CD14-positive monocyte (primary cell): ENCODE measurements at regions not wholly inside any gene's neighbourhood (a gene's known extent, or its start where the extent isn't known, plus 50 kb on each side); places are given as distances from the start of the nearest gene placed in this dataset.

Source experiments
- DNase-seq, 3 donors: peaks; one replicate each; pipeline ENCODE4 v3.0.0-alpha.2; 2011 to 2022
- H2AFZ ChIP-seq: 2 replicates; pipeline ENCODE4 v1.6.0; 2012; ENCODE audit warnings: mild to moderate bottlenecking, low read depth, low read length, inconsistent platforms; ENCODE audit not compliant: insufficient read depth, poor library complexity, severe bottlenecking
- H3K27ac ChIP-seq, 2 donors: 1 replicate in 1 of 2; 2 replicates in 1 of 2; pipeline ENCODE4 v1.5.1; 2012 to 2013; ENCODE audit warnings: low read length in 2 of 2, control low read depth in 1 of 2, inconsistent platforms in 1 of 2, low read depth in 1 of 2, mild to moderate bottlenecking in 1 of 2
- H3K27me3 ChIP-seq, 2 donors: one replicate each; pipeline versions ENCODE4 v1.6.0 to v1.6.1; 2011 to 2013; ENCODE audit warnings: low read length in 2 of 2; ENCODE audit not compliant: control insufficient read depth in 2 of 2, insufficient read depth in 2 of 2
- H3K36me3 ChIP-seq, 2 donors: replicated peaks in 1 of 2; 1 replicate in 1 of 2; 2 replicates in 1 of 2; pipeline versions ENCODE4 v1.5.1 to v1.6.1; 2012 to 2013; ENCODE audit warnings: low read length in 2 of 2, control low read depth in 1 of 2, inconsistent platforms in 1 of 2, mild to moderate bottlenecking in 1 of 2; ENCODE audit not compliant: insufficient read depth in 2 of 2, control insufficient read depth in 1 of 2
- H3K4me1 ChIP-seq, 2 donors: 1 replicate in 1 of 2; 2 replicates in 1 of 2; pipeline versions ENCODE4 v1.5.1 to v1.6.1; 2012 to 2013; ENCODE audit warnings: low read length in 2 of 2, control low read depth in 1 of 2, inconsistent platforms in 1 of 2, mild to moderate bottlenecking in 1 of 2, moderate library complexity in 1 of 2; ENCODE audit not compliant: insufficient read depth in 2 of 2, control insufficient read depth in 1 of 2
- H3K4me2 ChIP-seq: replicated peaks from 2 replicates; pipeline ENCODE3; 2012; ENCODE audit warnings: low read length, moderate library complexity, mild to moderate bottlenecking; ENCODE audit not compliant: poor library complexity, severe bottlenecking; ENCODE audit errors: extremely low read depth
- H3K4me3 ChIP-seq, 3 experiments: fragments of 200-600 bp in 1 of 3; sonication (generic) in 1 of 3; replicated peaks in 1 of 3; 1 replicate in 2 of 3; 2 replicates in 1 of 3; pipeline ENCODE4 v1.5.1; 2011 to 2013; ENCODE audit warnings: low read length in 3 of 3, mild to moderate bottlenecking in 3 of 3, control low read depth in 2 of 3, low read depth in 2 of 3, inconsistent platforms in 1 of 3, moderate library complexity in 1 of 3
- H3K79me2 ChIP-seq: 2 replicates; pipeline ENCODE4 v1.6.0; 2012; ENCODE audit warnings: mild to moderate bottlenecking, control low read depth, inconsistent platforms, low read length, moderate library complexity; ENCODE audit not compliant: insufficient read depth
- H3K9ac ChIP-seq: 2 replicates; pipeline ENCODE4 v1.6.0; 2017; ENCODE audit warnings: low read length, mild to moderate bottlenecking; ENCODE audit not compliant: insufficient read depth, poor library complexity, severe bottlenecking
- H3K9me3 ChIP-seq, 2 donors: replicated peaks in 1 of 2; 1 replicate in 1 of 2; 2 replicates in 1 of 2; pipeline versions ENCODE4 v1.5.1 to v1.6.1; 2012 to 2013; ENCODE audit warnings: low read length in 2 of 2, control low read depth in 1 of 2; ENCODE audit not compliant: control insufficient read depth in 1 of 2, insufficient read depth in 1 of 2
- H4K20me1 ChIP-seq: 2 replicates; pipeline ENCODE4 v1.6.0; 2012; ENCODE audit warnings: mild to moderate bottlenecking, low read length, control low read depth, moderate library complexity; ENCODE audit not compliant: insufficient read depth
- H3K27ac Mint-ChIP-seq, 7 donors: one replicate each; pipeline ENCODE4 v1.8.0; 2020; ENCODE audit warnings: mild to moderate bottlenecking in 7 of 7, mixed read lengths in 7 of 7, moderate library complexity in 6 of 7, inconsistent platforms in 2 of 7
- H3K27me3 Mint-ChIP-seq, 3 donors: one replicate each; pipeline ENCODE4 v1.8.0; 2021 to 2022; ENCODE audit warnings: low read depth in 3 of 3, mild to moderate bottlenecking in 3 of 3, mixed read lengths in 3 of 3, moderate library complexity in 3 of 3, inconsistent platforms in 1 of 3
- H3K36me3 Mint-ChIP-seq, 2 donors: one replicate each; pipeline ENCODE4 v1.8.0; 2020; ENCODE audit warnings: mixed read lengths in 2 of 2, inconsistent platforms in 1 of 2, mild to moderate bottlenecking in 1 of 2
- H3K4me1 Mint-ChIP-seq: one replicate; pipeline ENCODE4 v1.8.0; 2020; ENCODE audit warnings: mild to moderate bottlenecking, mixed read lengths
- H3K4me3 Mint-ChIP-seq, 2 donors: one replicate each; pipeline ENCODE4 v1.8.0; 2020; ENCODE audit warnings: mild to moderate bottlenecking in 2 of 2, mixed read lengths in 2 of 2, moderate library complexity in 1 of 2
- H3K9me3 Mint-ChIP-seq, 7 donors: one replicate each; pipeline ENCODE4 v1.8.0; 2020 to 2022; ENCODE audit warnings: mixed read lengths in 7 of 7, mild to moderate bottlenecking in 6 of 7, moderate library complexity in 6 of 7, inconsistent platforms in 2 of 7
- CTCF ChIP-seq: fragments of 200-600 bp; IDR thresholded peaks from one replicate; pipeline ENCODE4 v1.8.0; 2022; ENCODE audit warnings: antibody characterized with exemption, mild to moderate bottlenecking
- WGBS: methylation state at CpG from one replicate; pipeline ENCODE4 v1.1.5; 2013; ENCODE audit warnings: missing lambda C conversion rate; ENCODE audit not compliant: insufficient coverage; 5-methylcytosine and 5-hydroxymethylcytosine counted together
- intact Hi-C, 2 donors: fragments of 100-400 bp; cut with micrococcal nuclease; formaldehyde crosslinking; loops; one replicate each; pipeline versions ENCODE4 v1.15.0 to v1.15.1; 2023

GRCh38 chr14:30389877-30390385 is 169.0 kb upstream of the G2E3 start:
- TF ChIP-seq CTCF = no peak
- intact Hi-C loops = no loop called here
- no peak for DNase-seq
- WGBS = 91% methylated on average over 3 of the region's 4 CpGs
- Histone ChIP-seq H3K4me2 (no peak overlapping the region), H3K9me3 (no peaks in the 10 kb centered on the region), H3K27me3 (no peaks in the 10 kb centered on the region), H2AFZ (no peak overlapping the region), H4K20me1 (no peaks in the 10 kb centered on the region), H3K4me3 (no peak overlapping the region), H3K36me3 (no peaks in the 10 kb centered on the region), H3K27ac (no peak overlapping the region), H3K79me2 (no peaks in the 10 kb centered on the region), H3K9ac (no peak overlapping the region), H3K4me1 (no peaks in the 10 kb centered on the region)
- H3K9me3 Mint-ChIP-seq = no peaks in the 10 kb centered on the region
- H3K4me3 Mint-ChIP-seq = no peak overlapping the region
- H3K27ac Mint-ChIP-seq = no peak overlapping the region
- H3K27me3 Mint-ChIP-seq = peaks cover 2 to 9% (median 4%) of the 10 kb centered on the region in 3 donors
- no peaks in the 10 kb centered on the region for H3K36me3 Mint-ChIP-seq
- no peaks in the 10 kb centered on the region for H3K4me1 Mint-ChIP-seq

DNA sequence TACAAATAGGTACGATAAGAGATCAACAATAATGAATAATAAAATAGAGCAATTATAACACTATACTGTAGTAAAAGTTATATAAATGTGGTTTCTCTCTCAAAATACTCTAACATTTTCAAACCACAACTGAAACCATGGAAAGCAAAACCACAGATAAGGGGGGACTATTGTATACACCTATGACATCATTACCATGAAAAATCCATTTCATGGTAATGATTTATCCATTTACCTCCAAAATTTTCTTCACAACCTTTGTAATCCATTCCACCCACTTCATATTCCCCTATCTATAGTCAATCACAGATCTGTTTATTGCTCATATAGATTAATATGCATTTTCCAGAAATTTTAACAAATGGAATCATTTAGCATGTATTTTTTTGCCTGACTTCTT is 163.9 kb upstream of the G2E3 start:
- Histone ChIP-seq H3K4me2 (no peak overlapping the region), H3K9me3 (no peaks in the 10 kb centered on the region), H3K79me2 (no peaks in the 10 kb centered on the region), H3K27ac (no peak overlapping the region), H3K27me3 (peaks cover 0 to 2% of the 10 kb centered on the region in 2 donors), H2AFZ (no peak overlapping the region), H4K20me1 (no peaks in the 10 kb centered on the region), H3K4me1 (no peaks in the 10 kb centered on the region), H3K36me3 (no peaks in the 10 kb centered on the region), H3K4me3 (no peak overlapping the region), H3K9ac (no peak overlapping the region)
- intact Hi-C loops = no loop called here
- H3K27ac Mint-ChIP-seq = no peak overlapping the region
- no peak for TF ChIP-seq CTCF
- no peaks in the 10 kb centered on the region for H3K4me1 Mint-ChIP-seq
- WGBS = no CpG with 5 or more reads among the region's 1 CpG
- H3K4me3 Mint-ChIP-seq = no peak overlapping the region
- H3K9me3 Mint-ChIP-seq = no peaks in the 10 kb centered on the region
- DNase-seq = no peak
- peaks cover 2 to 5% (median 2%) of the 10 kb centered on the region in 3 donors for H3K27me3 Mint-ChIP-seq
- no peaks in the 10 kb centered on the region for H3K36me3 Mint-ChIP-seq
